Parathyroid adenoma (tissue), 2 donors: ENCODE measurements at regions not wholly inside any gene's neighbourhood (a gene's known extent, or its start where the extent isn't known, plus 50 kb on each side); places are given as distances from the start of the nearest gene placed in this dataset.

Experiments
- H2AFZ ChIP-seq: fragments of 300-600 bp; sonication (generic); one replicate; pipeline ENCODE4 v1.7.0; 2017; ENCODE audit warnings: antibody characterized with exemption, mild to moderate bottlenecking
- H3K27ac ChIP-seq: fragments of 300-600 bp; sonication (generic); one replicate; pipeline ENCODE4 v1.7.0; 2017
- H3K27me3 ChIP-seq: fragments of 300-600 bp; sonication (generic); one replicate; pipeline ENCODE4 v1.7.0; 2017; ENCODE audit warnings: low read length; ENCODE audit not compliant: control insufficient read depth, insufficient read depth
- H3K36me3 ChIP-seq: fragments of 300-600 bp; sonication (generic); one replicate; pipeline ENCODE4 v1.7.0; 2017; ENCODE audit warnings: low read length; ENCODE audit not compliant: control insufficient read depth, insufficient read depth
- H3K4me1 ChIP-seq: fragments of 300-600 bp; sonication (generic); one replicate; pipeline ENCODE4 v1.7.0; 2017; ENCODE audit warnings: control low read depth
- H3K4me2 ChIP-seq: fragments of 300-600 bp; sonication (generic); one replicate; pipeline ENCODE4 v1.7.0; 2017; ENCODE audit warnings: low read length
- H3K4me3 ChIP-seq: fragments of 300-600 bp; sonication (generic); one replicate; pipeline ENCODE4 v1.7.0; 2017; ENCODE audit warnings: low read depth, low read length
- H3K79me2 ChIP-seq: fragments of 300-600 bp; sonication (generic); one replicate; pipeline ENCODE4 v1.7.0; 2017; ENCODE audit warnings: control low read depth
- H3K9ac ChIP-seq: fragments of 300-600 bp; sonication (generic); one replicate; pipeline ENCODE4 v1.7.0; 2017; ENCODE audit warnings: mild to moderate bottlenecking
- H3K9me3 ChIP-seq: fragments of 300-600 bp; sonication (generic); one replicate; pipeline ENCODE4 v1.7.0; 2017; ENCODE audit warnings: low read length; ENCODE audit not compliant: control insufficient read depth
- TF ChIP-seq, protein P1 (sequence below): fragments of 300-600 bp; sonication (generic); IDR thresholded peaks from one replicate; pipeline ENCODE4 v1.7.0; 2017; ENCODE audit warnings: antibody characterized with exemption, mild to moderate bottlenecking
- donor health status: primary hyperparathyroidism.

DNA sequence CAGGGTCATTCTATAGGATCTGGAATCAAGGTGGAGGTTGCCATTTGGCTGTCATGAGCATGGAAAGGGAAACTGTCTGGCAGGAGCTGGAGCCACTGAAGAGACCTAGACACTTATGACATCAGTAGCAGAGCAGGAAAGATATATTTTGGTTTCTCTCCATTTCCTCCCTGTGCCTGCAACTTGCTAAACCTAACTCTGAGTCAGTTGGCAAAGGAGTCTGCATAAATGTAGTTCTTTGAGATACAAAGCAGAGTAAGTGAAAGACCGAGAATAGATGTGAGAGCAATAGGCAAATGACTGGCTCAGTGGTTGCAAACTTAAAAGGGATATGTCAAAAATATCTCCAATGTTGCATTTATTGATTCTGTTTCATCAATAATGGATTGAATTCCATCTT, 757.7 kb downstream of the KCNJ3 start:
- Histone ChIP-seq H3K27me3 (no peaks in the 10 kb centered on the region), H3K79me2 (no peaks in the 10 kb centered on the region), H3K4me3 (no peak overlapping the region), H3K27ac (no peak overlapping the region), H3K9me3 (no peaks in the 10 kb centered on the region), H3K4me1 (no peaks in the 10 kb centered on the region), H3K4me2 (no peak overlapping the region), H2AFZ (no peak overlapping the region), H3K36me3 (no peaks in the 10 kb centered on the region), H3K9ac (no peak overlapping the region)
- TF ChIP-seq, protein P1, sequence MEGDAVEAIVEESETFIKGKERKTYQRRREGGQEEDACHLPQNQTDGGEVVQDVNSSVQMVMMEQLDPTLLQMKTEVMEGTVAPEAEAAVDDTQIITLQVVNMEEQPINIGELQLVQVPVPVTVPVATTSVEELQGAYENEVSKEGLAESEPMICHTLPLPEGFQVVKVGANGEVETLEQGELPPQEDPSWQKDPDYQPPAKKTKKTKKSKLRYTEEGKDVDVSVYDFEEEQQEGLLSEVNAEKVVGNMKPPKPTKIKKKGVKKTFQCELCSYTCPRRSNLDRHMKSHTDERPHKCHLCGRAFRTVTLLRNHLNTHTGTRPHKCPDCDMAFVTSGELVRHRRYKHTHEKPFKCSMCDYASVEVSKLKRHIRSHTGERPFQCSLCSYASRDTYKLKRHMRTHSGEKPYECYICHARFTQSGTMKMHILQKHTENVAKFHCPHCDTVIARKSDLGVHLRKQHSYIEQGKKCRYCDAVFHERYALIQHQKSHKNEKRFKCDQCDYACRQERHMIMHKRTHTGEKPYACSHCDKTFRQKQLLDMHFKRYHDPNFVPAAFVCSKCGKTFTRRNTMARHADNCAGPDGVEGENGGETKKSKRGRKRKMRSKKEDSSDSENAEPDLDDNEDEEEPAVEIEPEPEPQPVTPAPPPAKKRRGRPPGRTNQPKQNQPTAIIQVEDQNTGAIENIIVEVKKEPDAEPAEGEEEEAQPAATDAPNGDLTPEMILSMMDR, result no peak

DNA sequence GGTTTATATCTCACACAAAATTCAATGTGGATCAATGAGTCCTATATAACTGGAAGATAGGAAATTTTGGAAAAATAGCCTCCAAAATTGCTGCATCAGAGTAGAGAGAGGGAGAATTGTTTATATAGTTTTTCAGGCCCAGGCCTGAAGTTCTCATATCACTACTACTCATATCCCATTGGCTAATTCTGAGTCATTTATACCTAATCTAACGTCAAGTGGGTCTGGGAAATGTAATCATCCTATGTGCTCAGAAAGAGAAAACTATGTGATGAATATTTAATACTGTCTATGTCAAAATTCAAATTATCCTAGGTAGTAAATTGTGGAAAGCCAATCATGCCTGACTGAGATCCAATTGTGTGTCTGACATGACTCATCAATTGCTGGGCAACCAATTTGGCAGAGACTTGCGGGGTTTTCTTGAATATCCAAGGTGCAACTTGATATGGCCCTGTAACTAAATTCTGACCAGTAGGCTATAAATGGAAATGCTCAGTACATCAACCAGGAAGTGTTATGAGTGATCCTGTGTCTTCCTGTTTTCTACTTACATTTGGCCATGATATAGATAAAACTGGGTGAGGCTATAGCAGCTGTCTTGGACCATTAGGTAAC, 744.4 kb downstream of the KCNJ3 start:
- Histone ChIP-seq H3K4me3 (no peak overlapping the region), H3K4me2 (no peak overlapping the region), H3K9ac (no peak overlapping the region), H2AFZ (no peak overlapping the region), H3K9me3 (no peaks in the 10 kb centered on the region), H3K27me3 (no peaks in the 10 kb centered on the region), H3K4me1 (no peaks in the 10 kb centered on the region), H3K79me2 (no peaks in the 10 kb centered on the region), H3K36me3 (no peaks in the 10 kb centered on the region), H3K27ac (no peak overlapping the region)
- TF ChIP-seq, protein P1, result no peak

DNA sequence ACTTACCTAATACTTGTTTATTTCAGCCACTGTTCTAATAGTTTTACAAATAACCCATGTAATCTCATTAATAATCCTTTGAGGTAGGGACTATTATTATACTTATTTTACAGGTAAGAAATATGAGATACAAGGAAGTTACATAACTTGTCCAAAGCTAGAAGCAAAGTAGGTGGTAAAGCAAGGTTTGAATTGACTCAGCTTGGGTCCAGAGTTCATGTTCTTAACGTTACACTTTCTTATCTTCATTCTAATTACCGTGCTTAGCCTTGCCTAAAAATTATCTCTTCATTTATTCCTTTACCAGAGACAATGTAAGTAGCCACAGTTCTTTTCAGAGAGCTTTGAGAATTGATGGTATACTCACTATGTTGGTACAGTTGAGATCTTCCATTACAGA, 743.6 kb downstream of the KCNJ3 start:
- H2AFZ ChIP-seq, result no peak overlapping the region
- TF ChIP-seq, protein P1, result no peak
- no peak overlapping the region for H3K9ac ChIP-seq
- no peaks in the 10 kb centered on the region for H3K9me3 ChIP-seq
- H3K27ac ChIP-seq, result no peak overlapping the region
- no peaks in the 10 kb centered on the region for H3K79me2 ChIP-seq
- H3K36me3 ChIP-seq, result no peaks in the 10 kb centered on the region
- H3K27me3 ChIP-seq, result no peaks in the 10 kb centered on the region
- H3K4me3 ChIP-seq, result no peak overlapping the region
- no peak overlapping the region for H3K4me2 ChIP-seq
- no peaks in the 10 kb centered on the region for H3K4me1 ChIP-seq

DNA sequence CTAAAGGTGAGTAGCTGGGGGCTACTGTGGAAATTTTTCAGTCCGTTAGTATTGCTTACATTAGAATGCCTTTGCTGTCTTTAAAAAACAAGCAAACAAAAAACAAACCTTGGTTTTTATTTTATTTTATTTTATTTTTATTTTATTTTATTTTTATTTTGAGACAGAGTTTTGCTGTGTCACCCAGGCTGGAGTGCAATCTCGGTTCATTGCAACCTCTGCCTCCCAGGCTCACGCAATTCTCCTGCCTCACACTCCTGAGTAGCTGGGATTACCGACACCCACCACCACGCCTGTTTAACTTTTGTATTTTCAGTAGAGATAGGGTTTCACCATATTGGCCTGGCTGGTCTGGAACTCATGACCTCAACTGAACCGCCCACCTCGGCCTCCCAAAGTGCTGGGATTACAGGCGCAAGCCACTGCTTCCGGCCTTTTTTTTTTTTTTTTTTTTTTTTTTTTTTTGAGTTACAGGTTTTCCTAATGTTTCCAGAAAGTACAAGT, 732.6 kb downstream of the KCNJ3 start:
- H3K4me2 ChIP-seq, result no peak overlapping the region
- H3K36me3 ChIP-seq, result no peaks in the 10 kb centered on the region
- TF ChIP-seq, protein P1, result no peak
- no peaks in the 10 kb centered on the region for H3K79me2 ChIP-seq
- no peak overlapping the region for H3K27ac ChIP-seq
- no peak overlapping the region for H3K4me3 ChIP-seq
- no peaks in the 10 kb centered on the region for H3K27me3 ChIP-seq
- no peak overlapping the region for H2AFZ ChIP-seq
- no peaks in the 10 kb centered on the region for H3K4me1 ChIP-seq
- H3K9me3 ChIP-seq, result no peaks in the 10 kb centered on the region
- H3K9ac ChIP-seq, result no peak overlapping the region

DNA sequence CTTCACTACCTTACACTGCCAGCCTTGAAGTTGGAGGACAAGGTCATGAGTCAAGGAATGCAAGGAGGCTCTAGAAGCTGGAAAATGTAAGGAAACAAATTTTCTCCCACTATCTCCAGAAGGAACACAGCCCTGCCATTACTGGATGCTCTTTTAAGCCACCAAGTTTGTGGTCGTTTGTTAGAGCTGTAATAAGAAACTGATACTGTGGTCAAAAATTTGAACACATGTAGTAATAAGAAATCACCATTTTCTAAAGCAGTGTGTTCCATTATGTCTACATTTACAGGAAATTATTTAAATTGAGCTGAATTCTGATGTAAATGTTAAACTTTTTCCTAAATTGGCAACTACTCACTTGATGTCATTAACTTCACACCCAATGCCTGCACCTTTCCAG, 729.0 kb downstream of the KCNJ3 start:
- no peaks in the 10 kb centered on the region for H3K4me1 ChIP-seq
- H3K4me2 ChIP-seq, result no peak overlapping the region
- no peak overlapping the region for H3K27ac ChIP-seq
- no peaks in the 10 kb centered on the region for H3K79me2 ChIP-seq
- TF ChIP-seq, protein P1, result no peak
- H3K9ac ChIP-seq, result no peak overlapping the region
- H3K9me3 ChIP-seq, result no peaks in the 10 kb centered on the region
- H3K27me3 ChIP-seq, result no peaks in the 10 kb centered on the region
- no peaks in the 10 kb centered on the region for H3K36me3 ChIP-seq
- no peak overlapping the region for H3K4me3 ChIP-seq
- no peak overlapping the region for H2AFZ ChIP-seq
